HG03135 (cell line): ENCODE measurements at regions not wholly inside any gene's neighbourhood (a gene's known extent, or its start where the extent isn't known, plus 50 kb on each side); places are given as distances from the start of the nearest gene placed in this dataset.

Source experiments
- ATAC-seq: cut with Tn5 transposase; IDR thresholded peaks from one replicate; pipeline ENCODE4 v1.9.1; 2021; ENCODE audit warnings: mild to moderate bottlenecking, moderate library complexity; ENCODE audit not compliant: unreplicated experiment

GRCh38 chr10:124220547-124220946 lies 127.1 kb upstream of the CHST15 start:
- no peak for ATAC-seq

GRCh38 chr10:124219655-124220054 lies 126.3 kb upstream of the CHST15 start:
- ATAC-seq: no peak

- no peak for ATAC-seq
Observed at GRCh38 chr10:124219062-124219461, 125.7 kb upstream of the CHST15 start.

GRCh38 chr10:124217906-124218804 lies 124.8 kb upstream of the CHST15 start:
- no peak for ATAC-seq

GRCh38 chr10:124217031-124217430 lies 123.6 kb upstream of the CHST15 start:
- ATAC-seq: no peak

DNA sequence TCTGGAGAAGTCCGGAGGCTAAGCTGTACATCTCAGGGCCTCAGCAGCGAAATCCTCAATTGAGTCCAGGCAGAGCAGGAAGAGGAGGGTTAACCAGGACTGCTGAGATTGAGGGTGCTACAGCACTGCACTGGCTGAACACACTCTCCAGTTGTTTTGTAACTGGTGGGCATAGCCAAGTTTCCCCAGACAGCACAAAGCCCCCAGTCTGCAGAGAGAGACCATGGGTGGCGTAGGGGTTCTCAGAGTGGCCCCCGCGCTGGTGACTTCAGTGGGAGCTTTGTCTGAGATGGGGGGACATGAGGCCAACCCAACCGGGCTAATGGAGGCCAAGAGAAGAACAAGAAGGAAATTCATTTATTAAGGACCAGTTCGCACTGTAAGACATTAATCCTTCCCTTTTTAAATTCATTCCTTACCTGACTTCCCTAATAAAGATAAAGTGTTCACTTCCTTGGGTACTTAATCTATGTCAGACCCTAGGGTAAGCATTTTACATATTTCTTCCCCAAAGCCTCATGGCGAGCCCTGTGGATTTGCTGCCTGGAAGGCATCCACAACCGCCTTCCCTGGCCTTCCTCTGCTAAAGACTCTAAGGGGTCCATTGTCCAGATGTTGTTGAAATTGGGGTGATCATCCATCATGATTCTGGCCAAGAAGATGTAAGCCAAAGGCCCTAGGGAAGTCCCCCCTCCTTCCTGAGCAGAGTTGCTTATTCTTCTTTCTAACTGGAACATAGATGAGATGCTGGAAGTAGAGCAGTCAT lies 121.4 kb upstream of the CHST15 start:
- no peak for ATAC-seq

GRCh38 chr10:124213899-124214510 lies 120.6 kb upstream of the CHST15 start:
- no peak for ATAC-seq

GRCh38 chr10:124213471-124213870 lies 120.1 kb upstream of the CHST15 start:
- ATAC-seq: no peak

DNA sequence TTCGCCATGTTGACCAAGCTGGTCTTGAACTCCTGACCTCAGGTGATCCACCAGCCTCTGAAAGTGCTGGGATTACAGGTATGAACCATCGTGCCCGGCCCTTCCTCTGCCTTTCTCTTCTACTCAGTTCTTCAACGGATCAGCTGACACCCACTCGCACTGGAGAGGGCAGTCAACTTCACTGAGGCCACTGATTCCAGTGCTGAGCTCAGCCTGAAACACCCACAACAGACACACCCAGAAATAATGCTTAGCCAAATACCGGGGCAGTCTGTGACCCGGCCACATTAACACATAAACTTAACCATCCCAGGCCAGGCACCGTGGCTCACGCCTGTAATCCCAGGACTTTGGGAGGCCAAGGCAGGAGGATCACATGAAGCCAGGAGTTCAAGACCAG lies 119.3 kb upstream of the CHST15 start:
- no peak for ATAC-seq

DNA sequence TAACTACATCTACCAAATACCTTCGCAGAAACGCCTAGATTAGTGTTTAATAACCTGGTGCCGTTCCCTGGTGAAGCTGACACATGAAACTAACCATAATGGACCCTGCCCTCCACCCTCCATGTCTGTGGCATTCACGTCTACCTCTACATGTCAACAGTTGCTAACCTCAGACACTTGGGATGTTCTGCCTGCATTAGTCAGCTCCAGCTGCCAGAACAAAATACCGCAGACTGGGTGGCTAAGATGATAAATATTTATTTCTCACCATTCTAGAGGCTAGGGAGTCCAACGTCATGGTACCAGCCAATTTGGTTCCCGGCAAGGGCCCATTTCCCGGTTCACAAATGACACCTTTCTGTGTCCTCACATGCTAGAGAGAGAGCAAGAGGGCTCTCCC lies 118.5 kb upstream of the CHST15 start:
- no peak for ATAC-seq

DNA sequence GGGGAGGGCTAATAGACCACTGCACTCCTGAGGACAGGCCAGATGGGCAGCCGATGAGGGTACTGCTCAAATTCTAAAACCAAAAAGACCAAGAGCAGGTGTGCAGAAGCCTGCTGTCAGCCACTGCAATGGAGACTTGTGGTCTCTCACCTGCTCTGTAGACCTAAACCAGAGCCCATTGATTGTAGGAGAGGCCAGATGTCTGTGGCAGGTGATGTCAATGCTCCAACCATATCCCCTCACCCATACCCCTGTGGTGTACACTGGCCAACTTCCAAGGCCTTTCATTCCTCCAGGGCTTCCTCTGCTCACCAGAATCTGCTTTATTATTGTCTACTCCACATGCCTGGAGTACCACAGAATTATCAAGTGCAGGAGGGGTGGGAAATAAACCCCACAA lies 116.9 kb upstream of the CHST15 start:
- ATAC-seq: no peak

- ATAC-seq: no peak
Observed at GRCh38 chr10:124207391-124207790, 114.0 kb upstream of the CHST15 start.

GRCh38 chr10:124206616-124207015 lies 113.2 kb upstream of the CHST15 start:
- no peak for ATAC-seq

DNA sequence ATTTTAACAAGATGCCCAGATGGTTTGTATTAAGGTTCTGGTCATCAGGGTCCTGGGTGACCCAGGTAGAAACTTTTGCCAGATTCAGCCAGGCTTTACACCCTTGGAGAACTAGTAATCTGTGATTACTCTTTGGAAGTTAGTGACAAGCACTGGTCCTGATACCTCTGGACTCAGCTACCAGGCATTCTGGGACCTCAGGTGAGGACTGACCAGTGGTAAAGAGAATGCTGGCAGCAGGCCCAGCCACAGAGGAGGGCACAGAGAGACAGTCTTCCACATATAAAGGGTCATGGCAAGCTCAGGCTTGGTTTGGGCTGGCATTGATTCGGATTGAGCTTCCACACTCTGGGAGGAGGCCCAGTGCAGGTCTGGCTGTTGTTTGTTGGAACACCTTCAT lies 112.0 kb upstream of the CHST15 start:
- ATAC-seq: no peak

DNA sequence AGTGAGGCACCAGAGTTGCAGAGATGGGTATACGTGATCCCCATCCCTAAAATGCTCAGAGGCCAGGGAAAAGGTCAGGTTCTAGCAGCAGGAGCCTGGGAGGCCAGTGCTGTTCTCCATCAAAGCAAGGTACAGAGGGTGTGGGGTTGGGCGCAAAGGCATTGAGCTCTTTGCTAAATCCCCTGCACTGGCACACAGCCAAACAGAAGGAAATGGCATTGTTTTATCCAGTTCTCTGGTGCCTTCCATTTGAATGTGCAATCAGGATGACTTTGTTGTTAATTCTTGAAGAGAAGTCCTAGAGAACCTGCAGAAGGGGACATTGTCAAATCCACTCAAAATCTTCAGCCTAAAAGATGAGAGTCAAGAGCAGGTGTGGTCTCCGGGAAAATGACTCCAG lies 111.3 kb upstream of the CHST15 start:
- ATAC-seq: no peak

DNA sequence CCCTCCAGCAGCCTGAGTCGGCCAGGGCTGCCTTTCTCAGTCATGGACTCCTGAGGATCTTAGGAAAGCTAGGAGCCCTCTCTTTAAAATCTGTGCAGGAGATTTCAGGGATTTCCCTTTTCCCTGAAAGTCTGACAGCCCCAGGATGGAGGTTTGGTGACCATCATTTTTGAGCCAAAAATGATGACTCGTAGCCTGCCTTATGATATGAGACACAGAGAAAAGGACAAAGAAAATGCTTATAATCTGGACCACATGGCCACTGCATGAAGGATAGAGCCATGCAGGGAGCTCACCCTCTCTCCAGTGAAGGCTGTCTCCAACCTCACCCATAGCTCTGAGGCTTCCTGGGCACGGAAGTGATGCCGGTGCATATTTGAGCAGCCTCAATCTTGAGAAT lies 106.6 kb upstream of the CHST15 start:
- no peak for ATAC-seq

GRCh38 chr10:124198871-124199270 lies 105.5 kb upstream of the CHST15 start:
- ATAC-seq: no peak

- no peak for ATAC-seq
Observed at GRCh38 chr10:124198125-124198501, 104.7 kb upstream of the CHST15 start.

GRCh38 chr10:124197371-124198124 lies 104.2 kb upstream of the CHST15 start:
- ATAC-seq: no peak

- ATAC-seq: no peak
Observed at GRCh38 chr10:124196659-124197058, 103.3 kb upstream of the CHST15 start.

GRCh38 chr10:124194199-124194824 lies 100.9 kb upstream of the CHST15 start:
- ATAC-seq: no peak
